ENCODE measurements at regions not wholly inside any gene's neighbourhood (a gene's known extent, or its start where the extent isn't known, plus 50 kb on each side); places are given as distances from the start of the nearest gene placed in this dataset.

DNA sequence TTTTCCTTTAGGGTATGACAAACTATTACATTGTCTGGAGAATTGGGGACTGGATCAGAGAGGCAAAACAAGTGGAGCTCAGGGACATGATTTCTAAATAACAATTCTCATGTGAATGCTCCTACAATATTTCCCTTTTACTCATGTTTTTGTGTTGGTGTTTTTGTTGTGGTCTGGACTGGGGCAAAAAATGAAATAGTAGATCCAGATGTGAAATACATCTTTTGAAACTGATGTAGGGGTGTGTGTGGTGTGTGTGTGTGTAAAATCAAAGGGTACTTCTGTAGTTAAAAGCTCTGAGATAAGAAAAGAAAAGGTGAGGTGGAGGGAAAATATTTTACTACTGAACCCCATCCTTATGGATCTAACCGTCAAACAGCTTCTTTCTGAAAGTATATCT, 188.4 kb upstream of the RPL34 start (continued):
- TF ChIP-seq, protein P1, sequence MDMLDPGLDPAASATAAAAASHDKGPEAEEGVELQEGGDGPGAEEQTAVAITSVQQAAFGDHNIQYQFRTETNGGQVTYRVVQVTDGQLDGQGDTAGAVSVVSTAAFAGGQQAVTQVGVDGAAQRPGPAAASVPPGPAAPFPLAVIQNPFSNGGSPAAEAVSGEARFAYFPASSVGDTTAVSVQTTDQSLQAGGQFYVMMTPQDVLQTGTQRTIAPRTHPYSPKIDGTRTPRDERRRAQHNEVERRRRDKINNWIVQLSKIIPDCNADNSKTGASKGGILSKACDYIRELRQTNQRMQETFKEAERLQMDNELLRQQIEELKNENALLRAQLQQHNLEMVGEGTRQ (IDR thresholded peaks at IDR 0.05; ENCODE audit: borderline replicate concordance, low read depth, low read length): no peak
- TF ChIP-seq, protein P2, sequence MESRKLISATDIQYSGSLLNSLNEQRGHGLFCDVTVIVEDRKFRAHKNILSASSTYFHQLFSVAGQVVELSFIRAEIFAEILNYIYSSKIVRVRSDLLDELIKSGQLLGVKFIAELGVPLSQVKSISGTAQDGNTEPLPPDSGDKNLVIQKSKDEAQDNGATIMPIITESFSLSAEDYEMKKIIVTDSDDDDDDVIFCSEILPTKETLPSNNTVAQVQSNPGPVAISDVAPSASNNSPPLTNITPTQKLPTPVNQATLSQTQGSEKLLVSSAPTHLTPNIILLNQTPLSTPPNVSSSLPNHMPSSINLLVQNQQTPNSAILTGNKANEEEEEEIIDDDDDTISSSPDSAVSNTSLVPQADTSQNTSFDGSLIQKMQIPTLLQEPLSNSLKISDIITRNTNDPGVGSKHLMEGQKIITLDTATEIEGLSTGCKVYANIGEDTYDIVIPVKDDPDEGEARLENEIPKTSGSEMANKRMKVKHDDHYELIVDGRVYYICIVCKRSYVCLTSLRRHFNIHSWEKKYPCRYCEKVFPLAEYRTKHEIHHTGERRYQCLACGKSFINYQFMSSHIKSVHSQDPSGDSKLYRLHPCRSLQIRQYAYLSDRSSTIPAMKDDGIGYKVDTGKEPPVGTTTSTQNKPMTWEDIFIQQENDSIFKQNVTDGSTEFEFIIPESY (IDR thresholded peaks at IDR 0.05; ENCODE audit: borderline replicate concordance, low read depth): no peak
- TF ChIP-seq MEF2A (IDR thresholded peaks at IDR 0.05; ENCODE audit: borderline replicate concordance, low read depth) (no peak), FOXM1 (IDR thresholded peaks at IDR 0.05; ENCODE audit: low read depth) (no peak), RFX5 (IDR thresholded peaks at IDR 0.05; ENCODE audit: low read length) (no peak)
- TF ChIP-seq, protein P3, sequence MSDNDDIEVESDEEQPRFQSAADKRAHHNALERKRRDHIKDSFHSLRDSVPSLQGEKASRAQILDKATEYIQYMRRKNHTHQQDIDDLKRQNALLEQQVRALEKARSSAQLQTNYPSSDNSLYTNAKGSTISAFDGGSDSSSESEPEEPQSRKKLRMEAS (IDR thresholded peaks at IDR 0.05; ENCODE audit: low read depth): no peak

DNA sequence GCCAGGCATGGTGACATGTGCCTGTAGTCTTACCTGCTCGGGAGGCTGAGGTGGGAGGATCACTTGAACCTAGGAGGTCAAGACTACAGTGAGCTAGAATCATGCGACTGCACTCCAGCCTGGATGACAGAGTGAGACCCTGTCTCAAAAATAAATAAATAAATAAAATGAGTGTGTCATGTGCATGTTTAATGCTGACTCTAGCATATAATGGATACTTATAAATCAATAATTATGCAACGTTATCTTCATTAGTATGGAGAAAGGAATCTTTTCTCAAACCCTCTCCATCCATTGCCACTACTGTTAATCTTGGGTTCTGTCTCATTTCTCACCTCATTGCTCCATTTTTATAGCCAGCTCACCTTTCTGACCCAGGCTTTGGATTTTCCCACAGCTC, 189.5 kb upstream of the RPL34 start:
- Histone ChIP-seq H3K9me3 (no peaks in the 10 kb centered on the region), H3K27ac (ENCODE audit: low read depth in 2 of 2, low read length in 1 of 2) (no peak overlapping the region), H3K9ac (no peak overlapping the region), H3K4me2 (no peak overlapping the region), H3K79me2 (ENCODE audit: insufficient read depth) (no peaks in the 10 kb centered on the region), H2AFZ (ENCODE audit: low read depth) (no peak overlapping the region), H3K9me2 (no peaks in the 10 kb centered on the region), H3K4me1 (ENCODE audit: control insufficient read depth in 1 of 2, insufficient read depth in 2 of 2, low read depth in 1 of 2, low read length in 1 of 2) (no peaks in the 10 kb centered on the region), H3K27me3 (ENCODE audit: insufficient read depth) (no peaks in the 10 kb centered on the region), H3K4me3 (ENCODE audit: low read depth in 2 of 2, low read length in 1 of 2) (no peak overlapping the region), H3K36me3 (replicated peaks in 1 of 2; ENCODE audit: control insufficient read depth in 1 of 2, insufficient read depth in 2 of 2, low read length in 1 of 2) (no peaks in the 10 kb centered on the region), H4K20me1 (ENCODE audit: insufficient read depth) (no peaks in the 10 kb centered on the region), H3F3A (replicated peaks; ENCODE audit: insufficient read depth) (peaks cover 8% of the 10 kb centered on the region)
- ChIA-PET CTCF (no interaction called here), POLR2A (no interaction called here)
- no peak for DNase-seq
- 15% methylated on average over 3 of the region's 3 CpGs for WGBS (ENCODE audit: low lambda C conversion rate)
- TF ChIP-seq RAD21 (IDR thresholded peaks at IDR 0.05; ENCODE audit: low read length): no peak
- TF ChIP-seq, protein P4, sequence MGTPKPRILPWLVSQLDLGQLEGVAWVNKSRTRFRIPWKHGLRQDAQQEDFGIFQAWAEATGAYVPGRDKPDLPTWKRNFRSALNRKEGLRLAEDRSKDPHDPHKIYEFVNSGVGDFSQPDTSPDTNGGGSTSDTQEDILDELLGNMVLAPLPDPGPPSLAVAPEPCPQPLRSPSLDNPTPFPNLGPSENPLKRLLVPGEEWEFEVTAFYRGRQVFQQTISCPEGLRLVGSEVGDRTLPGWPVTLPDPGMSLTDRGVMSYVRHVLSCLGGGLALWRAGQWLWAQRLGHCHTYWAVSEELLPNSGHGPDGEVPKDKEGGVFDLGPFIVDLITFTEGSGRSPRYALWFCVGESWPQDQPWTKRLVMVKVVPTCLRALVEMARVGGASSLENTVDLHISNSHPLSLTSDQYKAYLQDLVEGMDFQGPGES (IDR thresholded peaks at IDR 0.05; ENCODE audit: low read depth, low read length): no peak
- TF ChIP-seq, protein P5, sequence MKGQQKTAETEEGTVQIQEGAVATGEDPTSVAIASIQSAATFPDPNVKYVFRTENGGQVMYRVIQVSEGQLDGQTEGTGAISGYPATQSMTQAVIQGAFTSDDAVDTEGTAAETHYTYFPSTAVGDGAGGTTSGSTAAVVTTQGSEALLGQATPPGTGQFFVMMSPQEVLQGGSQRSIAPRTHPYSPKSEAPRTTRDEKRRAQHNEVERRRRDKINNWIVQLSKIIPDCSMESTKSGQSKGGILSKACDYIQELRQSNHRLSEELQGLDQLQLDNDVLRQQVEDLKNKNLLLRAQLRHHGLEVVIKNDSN (IDR thresholded peaks at IDR 0.05; ENCODE audit: borderline replicate concordance, low read depth): no peak

DNA sequence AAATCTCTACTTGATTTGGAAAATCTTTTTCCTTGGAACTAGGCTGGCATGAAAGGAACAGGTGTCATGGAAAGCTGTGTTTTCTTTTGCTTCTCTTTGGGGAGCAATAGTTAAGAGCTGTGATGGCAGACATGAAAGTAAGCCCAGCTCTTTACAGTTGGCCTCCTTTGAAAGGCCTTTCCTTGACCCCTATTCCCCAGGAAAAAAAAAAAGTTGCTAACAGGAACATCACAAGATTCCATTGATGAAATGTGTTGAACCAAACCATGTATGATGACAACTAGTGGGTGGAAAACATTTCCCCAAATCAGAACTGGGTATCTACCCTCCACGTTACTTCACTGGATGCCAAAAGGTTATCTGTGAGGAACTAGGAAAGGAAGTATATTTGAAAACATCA, 190.7 kb upstream of the RPL34 start:
- Histone ChIP-seq H3K9ac (no peak overlapping the region), H3K36me3 (replicated peaks in 1 of 2; ENCODE audit: control insufficient read depth in 1 of 2, insufficient read depth in 2 of 2, low read length in 1 of 2) (no peaks in the 10 kb centered on the region), H3K27me3 (ENCODE audit: insufficient read depth) (no peaks in the 10 kb centered on the region), H3K79me2 (ENCODE audit: insufficient read depth) (no peaks in the 10 kb centered on the region), H2AFZ (ENCODE audit: low read depth) (no peak overlapping the region), H3K4me2 (no peak overlapping the region), H4K20me1 (ENCODE audit: insufficient read depth) (no peaks in the 10 kb centered on the region), H3K9me3 (no peaks in the 10 kb centered on the region), H3F3A (replicated peaks; ENCODE audit: insufficient read depth) (peaks cover 11% of the 10 kb centered on the region), H3K27ac (ENCODE audit: low read depth in 2 of 2, low read length in 1 of 2) (no peak overlapping the region), H3K9me2 (no peaks in the 10 kb centered on the region), H3K4me3 (ENCODE audit: low read depth in 2 of 2, low read length in 1 of 2) (no peak overlapping the region), H3K4me1 (ENCODE audit: control insufficient read depth in 1 of 2, insufficient read depth in 2 of 2, low read depth in 1 of 2, low read length in 1 of 2) (no peaks in the 10 kb centered on the region)
- POLR2A ChIA-PET: no interaction called here
- DNase-seq: no peak
- 8% methylated on average over 1 of the region's 1 CpG for WGBS (ENCODE audit: low lambda C conversion rate)
- CTCF ChIA-PET: no interaction called here
- TF ChIP-seq NRF1 (IDR thresholded peaks at IDR 0.05; ENCODE audit: low read depth, low read length) (no peak), CHD2 (IDR thresholded peaks at IDR 0.05; ENCODE audit: low read length, partially characterized antibody) (no peak), TEAD4 (IDR thresholded peaks at IDR 0.05; ENCODE audit: borderline replicate concordance, insufficient read depth) (no peak), EZH2phosphoT487 (IDR thresholded peaks at IDR 0.05; ENCODE audit: borderline replicate concordance, low read depth) (no peak), JUND (IDR thresholded peaks at IDR 0.05) (no peak), EP300 (IDR thresholded peaks at IDR 0.05; ENCODE audit: borderline replicate concordance in 1 of 2, low read depth in 1 of 2, low read length in 1 of 2) (no peak), RFX5 (IDR thresholded peaks at IDR 0.05; ENCODE audit: low read length) (no peak), NFIC (IDR thresholded peaks at IDR 0.05; ENCODE audit: borderline replicate concordance) (no peak), RXRA (IDR thresholded peaks at IDR 0.05; ENCODE audit: borderline replicate concordance, low read depth) (no peak)
- TF ChIP-seq, protein P6, sequence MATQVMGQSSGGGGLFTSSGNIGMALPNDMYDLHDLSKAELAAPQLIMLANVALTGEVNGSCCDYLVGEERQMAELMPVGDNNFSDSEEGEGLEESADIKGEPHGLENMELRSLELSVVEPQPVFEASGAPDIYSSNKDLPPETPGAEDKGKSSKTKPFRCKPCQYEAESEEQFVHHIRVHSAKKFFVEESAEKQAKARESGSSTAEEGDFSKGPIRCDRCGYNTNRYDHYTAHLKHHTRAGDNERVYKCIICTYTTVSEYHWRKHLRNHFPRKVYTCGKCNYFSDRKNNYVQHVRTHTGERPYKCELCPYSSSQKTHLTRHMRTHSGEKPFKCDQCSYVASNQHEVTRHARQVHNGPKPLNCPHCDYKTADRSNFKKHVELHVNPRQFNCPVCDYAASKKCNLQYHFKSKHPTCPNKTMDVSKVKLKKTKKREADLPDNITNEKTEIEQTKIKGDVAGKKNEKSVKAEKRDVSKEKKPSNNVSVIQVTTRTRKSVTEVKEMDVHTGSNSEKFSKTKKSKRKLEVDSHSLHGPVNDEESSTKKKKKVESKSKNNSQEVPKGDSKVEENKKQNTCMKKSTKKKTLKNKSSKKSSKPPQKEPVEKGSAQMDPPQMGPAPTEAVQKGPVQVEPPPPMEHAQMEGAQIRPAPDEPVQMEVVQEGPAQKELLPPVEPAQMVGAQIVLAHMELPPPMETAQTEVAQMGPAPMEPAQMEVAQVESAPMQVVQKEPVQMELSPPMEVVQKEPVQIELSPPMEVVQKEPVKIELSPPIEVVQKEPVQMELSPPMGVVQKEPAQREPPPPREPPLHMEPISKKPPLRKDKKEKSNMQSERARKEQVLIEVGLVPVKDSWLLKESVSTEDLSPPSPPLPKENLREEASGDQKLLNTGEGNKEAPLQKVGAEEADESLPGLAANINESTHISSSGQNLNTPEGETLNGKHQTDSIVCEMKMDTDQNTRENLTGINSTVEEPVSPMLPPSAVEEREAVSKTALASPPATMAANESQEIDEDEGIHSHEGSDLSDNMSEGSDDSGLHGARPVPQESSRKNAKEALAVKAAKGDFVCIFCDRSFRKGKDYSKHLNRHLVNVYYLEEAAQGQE (IDR thresholded peaks at IDR 0.05; ENCODE audit: low read depth, low read length): no peak
